HEK293T (cell line): ENCODE measurements at regions not wholly inside any gene's neighbourhood (a gene's known extent, or its start where the extent isn't known, plus 50 kb on each side); places are given as distances from the start of the nearest gene placed in this dataset.
"Not testable (repeated sequence)": the region's sequence is repeated elsewhere in the genome, so short reads cannot be mapped to it uniquely, and the experiment has no call there.

ENCODE experiments used
- CTCF ChIA-PET: fragments of 350-600 bp; formaldehyde crosslinking; extraction: SDS; loops from one replicate; lab custom pipeline; 2021; ENCODE audit warnings: antibody characterized with exemption, inconsistent platforms; lab: Yijun Ruan, JAX
- POLR2A ChIA-PET: fragments of 350-600 bp; formaldehyde crosslinking; extraction: SDS; loops from one replicate; lab custom pipeline; 2020; ENCODE audit warnings: antibody characterized with exemption, inconsistent platforms; lab: Yijun Ruan, JAX
- DNase-seq: peaks from one replicate; pipeline ENCODE4 v3.0.0; 2012; ENCODE audit warnings: mixed read lengths; ENCODE audit errors: extremely low spot score
- ARNT ChIP-seq: fragments of 450-650 bp; IDR thresholded peaks from 2 replicates; pipeline ENCODE4 v1.6.1; 2017; ENCODE audit warnings: mild to moderate bottlenecking
- BHLHE40 ChIP-seq: fragments of 450-650 bp; IDR thresholded peaks from 2 replicates; pipeline ENCODE4 v1.6.1; 2016; ENCODE audit warnings: mild to moderate bottlenecking, moderate library complexity, borderline replicate concordance
- CTBP1 ChIP-seq: fragments of 450-650 bp; IDR thresholded peaks from 2 replicates; pipeline ENCODE4 v1.6.1; 2016; ENCODE audit warnings: borderline replicate concordance
- ELF4 ChIP-seq: fragments of 450-650 bp; IDR thresholded peaks from 2 replicates; pipeline ENCODE4 v1.6.1; 2017; ENCODE audit warnings: antibody characterized with exemption
- FOXA1 ChIP-seq: fragments of 450-650 bp; IDR thresholded peaks from 2 replicates; pipeline ENCODE4 v1.6.1; 2016; ENCODE audit warnings: mild to moderate bottlenecking
- FOXK2 ChIP-seq: fragments of 450-650 bp; IDR thresholded peaks from 2 replicates; pipeline ENCODE4 v1.6.1; 2016; ENCODE audit warnings: mild to moderate bottlenecking
- FOXM1 ChIP-seq: fragments of 450-650 bp; IDR thresholded peaks from 2 replicates; pipeline ENCODE4 v1.6.1; 2017; ENCODE audit warnings: mild to moderate bottlenecking, borderline replicate concordance
- HDGF ChIP-seq: fragments of 450-650 bp; IDR thresholded peaks from 2 replicates; pipeline ENCODE4 v1.6.1; 2017; ENCODE audit warnings: antibody characterized with exemption, borderline replicate concordance
- L3MBTL2 ChIP-seq: fragments of 450-650 bp; conservative IDR thresholded peaks from 2 replicates; pipeline ENCODE4 v1.6.1; 2016; ENCODE audit warnings: mild to moderate bottlenecking
- LEF1 ChIP-seq: fragments of 450-650 bp; IDR thresholded peaks from 2 replicates; pipeline ENCODE4 v1.6.1; 2017; ENCODE audit warnings: mild to moderate bottlenecking, borderline replicate concordance
- NFRKB ChIP-seq: fragments of 450-650 bp; IDR thresholded peaks from 2 replicates; pipeline ENCODE4 v1.6.1; 2016; ENCODE audit warnings: mild to moderate bottlenecking, moderate library complexity
- SP1 ChIP-seq: fragments of 450-650 bp; IDR thresholded peaks from 2 replicates; pipeline ENCODE4 v1.6.1; 2017
- SUZ12 ChIP-seq: fragments of 450-650 bp; IDR thresholded peaks from 2 replicates; pipeline ENCODE4 v1.6.1; 2016; ENCODE audit warnings: mild to moderate bottlenecking
- TARDBP ChIP-seq: fragments of 450-650 bp; IDR thresholded peaks from 2 replicates; pipeline ENCODE4 v1.6.1; 2016
- ZNF384 ChIP-seq: fragments of 450-650 bp; IDR thresholded peaks from 2 replicates; pipeline ENCODE4 v1.6.1; 2016
- TF ChIP-seq, protein P1 (sequence below): fragments of 450-650 bp; IDR thresholded peaks from 2 replicates; pipeline ENCODE4 v1.6.1; 2016

DNA sequence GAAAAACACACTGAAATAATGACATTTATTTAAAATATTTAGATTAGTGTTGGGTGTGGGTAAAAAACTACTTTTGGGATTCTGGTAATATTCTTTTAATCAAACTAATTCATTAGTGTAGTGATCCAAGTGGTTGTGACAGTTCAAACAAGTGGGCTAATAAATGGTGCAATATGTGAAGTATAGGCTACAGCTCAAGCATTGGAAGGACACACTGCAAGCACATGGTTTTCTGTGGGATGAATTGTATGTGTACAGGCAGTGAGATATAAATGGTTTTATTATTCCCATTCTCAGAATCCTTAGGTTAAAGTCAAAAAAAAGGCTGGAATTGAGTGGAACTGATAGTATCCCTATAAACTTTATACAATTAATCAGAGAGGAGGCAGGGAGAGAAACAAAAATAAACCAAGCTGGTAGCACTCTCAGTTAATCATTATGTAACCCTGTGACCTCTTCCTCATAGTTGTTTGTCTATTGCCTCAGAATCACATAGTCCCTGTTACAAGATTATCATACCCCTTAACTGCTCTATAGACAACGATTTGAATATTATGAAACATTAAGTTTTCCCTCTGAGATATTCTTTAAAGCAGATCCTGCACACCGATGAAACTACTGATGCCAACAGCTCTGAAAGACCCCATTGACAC is 1755.4 kb upstream of the ACO1 start:
- ChIA-PET POLR2A (no interaction called here), CTCF (no interaction called here)
- TF ChIP-seq NFRKB (no peak), SP1 (no peak), FOXA1 (no peak), CTBP1 (no peak)
- no peak for DNase-seq

DNA sequence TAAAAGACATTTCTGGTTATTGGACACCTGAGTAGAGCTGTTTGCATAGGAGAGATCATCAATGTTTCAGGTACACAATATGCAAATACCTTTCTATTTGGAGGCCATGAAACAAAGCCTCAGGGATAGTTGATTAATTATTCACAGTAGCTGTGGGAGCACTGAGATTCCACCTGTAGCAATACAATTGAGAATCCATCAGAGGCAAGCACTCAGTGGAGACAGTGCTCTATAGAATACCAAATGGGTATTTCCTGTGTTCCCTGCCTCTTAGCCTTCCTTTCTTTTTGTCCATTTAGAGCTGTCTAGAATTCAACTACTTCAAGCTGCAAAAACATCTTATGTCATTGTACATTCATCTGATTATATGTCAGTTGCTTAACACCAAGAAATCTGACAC is 1754.0 kb upstream of the ACO1 start:
- CTCF ChIA-PET = no interaction called here

DNA sequence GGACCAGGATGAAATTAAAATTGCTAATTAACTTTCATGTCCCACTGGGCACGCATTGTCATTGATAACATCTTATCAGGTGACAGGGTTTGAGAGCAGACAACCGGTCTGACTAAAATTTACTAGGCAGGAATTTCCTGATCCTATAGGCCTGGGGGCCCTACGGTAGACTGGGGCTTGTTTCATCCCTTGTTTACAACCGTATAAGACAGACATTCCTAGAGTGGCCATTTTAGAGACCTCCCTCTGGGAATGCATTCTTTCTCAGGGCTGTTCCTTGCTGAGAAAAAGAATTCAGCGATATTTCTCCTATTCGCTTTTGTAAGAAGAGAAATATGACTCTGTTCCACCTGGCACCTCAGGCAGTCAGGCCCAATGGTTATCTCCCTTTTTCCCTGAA is 1737.8 kb upstream of the ACO1 start:
- CTCF ChIA-PET, DNase-seq, POLR2A ChIA-PET: not testable (repeated sequence)

More for the DNA sequence above, 1754.0 kb upstream of the ACO1 start:
- DNase-seq = no peak
- TF ChIP-seq TARDBP (no peak), L3MBTL2 (no peak), HDGF (no peak), NFRKB (no peak), FOXM1 (no peak), FOXK2 (no peak), ELF4 (no peak), CTBP1 (no peak), ZNF384 (no peak), BHLHE40 (no peak), ARNT (no peak), SP1 (no peak), SUZ12 (no peak), LEF1 (no peak)
- TF ChIP-seq, protein P1, sequence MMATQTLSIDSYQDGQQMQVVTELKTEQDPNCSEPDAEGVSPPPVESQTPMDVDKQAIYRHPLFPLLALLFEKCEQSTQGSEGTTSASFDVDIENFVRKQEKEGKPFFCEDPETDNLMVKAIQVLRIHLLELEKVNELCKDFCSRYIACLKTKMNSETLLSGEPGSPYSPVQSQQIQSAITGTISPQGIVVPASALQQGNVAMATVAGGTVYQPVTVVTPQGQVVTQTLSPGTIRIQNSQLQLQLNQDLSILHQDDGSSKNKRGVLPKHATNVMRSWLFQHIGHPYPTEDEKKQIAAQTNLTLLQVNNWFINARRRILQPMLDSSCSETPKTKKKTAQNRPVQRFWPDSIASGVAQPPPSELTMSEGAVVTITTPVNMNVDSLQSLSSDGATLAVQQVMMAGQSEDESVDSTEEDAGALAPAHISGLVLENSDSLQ = no peak
- POLR2A ChIA-PET = no interaction called here

DNA sequence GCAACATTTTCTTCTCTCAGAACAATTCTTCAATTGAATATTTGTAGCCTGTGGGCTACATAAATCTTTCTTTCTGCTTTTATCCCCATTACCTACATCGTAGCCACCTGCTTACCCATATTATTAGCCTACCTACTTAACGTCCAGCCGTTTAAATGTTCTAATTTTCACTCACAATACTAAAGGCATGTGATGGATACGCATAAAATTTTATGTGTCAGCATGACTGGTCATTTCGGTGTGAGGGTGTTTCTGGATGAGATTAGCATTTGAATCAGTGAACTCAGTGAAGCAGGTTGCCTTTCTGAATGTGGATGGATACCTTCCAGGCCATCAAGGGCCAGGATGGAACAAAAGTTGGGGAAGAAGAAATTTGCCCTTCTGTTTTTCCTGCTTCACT is 1722.5 kb upstream of the ACO1 start:
- DNase-seq = no peak
- ChIA-PET POLR2A (no interaction called here), CTCF (no interaction called here)
- TF ChIP-seq LEF1 (no peak), SUZ12 (no peak), HDGF (no peak), FOXK2 (no peak), CTBP1 (no peak), ZNF384 (no peak), FOXA1 (no peak), L3MBTL2 (no peak), TARDBP (no peak), FOXM1 (no peak), ARNT (no peak), BHLHE40 (no peak)
- TF ChIP-seq, protein P1 = no peak

DNA sequence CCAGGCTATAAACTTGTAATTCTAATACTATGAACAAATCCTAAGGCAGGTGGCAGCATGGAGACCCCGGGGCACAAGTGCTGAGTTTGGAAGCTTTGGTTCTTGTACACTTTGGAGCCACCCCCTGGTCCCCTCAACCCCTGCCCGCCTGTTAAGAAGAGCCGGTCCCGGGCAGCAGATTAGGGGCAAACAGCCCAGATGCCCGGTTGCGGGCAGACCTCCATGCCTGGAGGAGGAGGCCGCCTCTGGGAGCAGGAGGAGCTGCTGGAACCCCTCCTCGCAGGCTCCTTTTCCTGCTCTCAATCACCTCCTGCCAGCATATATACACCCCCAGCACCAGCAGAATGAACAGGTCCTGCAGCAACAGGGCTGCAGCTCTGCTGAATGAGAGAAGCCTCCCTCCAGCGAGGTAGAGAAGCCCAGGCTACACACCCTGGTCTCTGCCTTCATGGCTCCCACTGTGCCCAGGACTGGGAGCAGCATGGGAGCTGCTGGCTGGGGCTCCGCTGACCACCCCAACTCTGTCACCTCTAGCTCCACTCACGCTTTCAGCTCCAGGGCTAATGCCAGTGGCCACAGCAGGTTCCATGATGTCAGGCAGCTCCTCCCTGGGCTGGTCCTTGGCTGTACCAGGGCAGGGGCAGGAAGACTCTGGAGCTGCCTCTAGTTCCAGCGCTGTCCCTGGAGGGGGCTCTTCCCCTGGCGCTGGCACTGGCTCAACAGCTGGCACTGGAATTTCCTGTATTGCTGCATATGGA is 1713.5 kb upstream of the ACO1 start:
- DNase-seq = no peak
- ChIA-PET CTCF (no interaction called here), POLR2A (no interaction called here)
- no peak for TF ChIP-seq HDGF
- no peak for TF ChIP-seq FOXK2
- no peak for TF ChIP-seq NFRKB
- no peak for TF ChIP-seq SUZ12
- TF ChIP-seq, protein P1 = no peak
- TF ChIP-seq BHLHE40 = no peak
- TF ChIP-seq ARNT = no peak
- TF ChIP-seq LEF1 = no peak
- no peak for TF ChIP-seq SP1
- TF ChIP-seq L3MBTL2 = no peak
- no peak for TF ChIP-seq FOXA1
- no peak for TF ChIP-seq TARDBP
- TF ChIP-seq CTBP1 = no peak
- TF ChIP-seq ELF4 = no peak
- no peak for TF ChIP-seq FOXM1
- no peak for TF ChIP-seq ZNF384

DNA sequence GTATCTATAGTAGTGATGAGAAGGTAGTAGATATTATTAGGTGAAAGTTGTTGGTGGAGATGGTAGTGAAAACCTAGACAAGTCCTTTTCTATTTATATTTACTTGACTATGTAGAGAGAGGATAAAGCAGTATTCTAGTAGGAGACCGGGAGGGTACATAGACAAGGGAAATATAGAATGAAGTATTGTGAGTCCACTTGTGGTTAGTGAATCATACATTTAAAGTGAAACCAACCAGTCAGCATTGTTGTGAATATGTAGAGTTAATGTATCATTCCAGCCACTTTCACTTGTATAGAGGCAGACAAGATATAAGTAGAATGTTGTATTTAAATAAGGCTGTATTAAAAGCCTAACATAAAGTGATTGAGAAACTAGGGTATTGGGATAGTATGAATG is 1711.3 kb upstream of the ACO1 start:
- no peak for TF ChIP-seq ZNF384
- TF ChIP-seq FOXK2 = no peak
- no peak for TF ChIP-seq FOXM1
- TF ChIP-seq ARNT = no peak
- no peak for TF ChIP-seq SUZ12
- TF ChIP-seq LEF1 = no peak
- TF ChIP-seq SP1 = no peak
- TF ChIP-seq, protein P1 = no peak
- no peak for TF ChIP-seq HDGF
- TF ChIP-seq TARDBP = no peak
- no peak for TF ChIP-seq L3MBTL2
- no peak for TF ChIP-seq BHLHE40
- ChIA-PET CTCF (interaction anchor here (0.6 kb wide), 1 partner anchor 187 kb away, joined by 3 read pairs; no protein-coding TSS in a partner anchor), POLR2A (no interaction called here)
- DNase-seq = no peak
